IMR-90 (cell line): ENCODE measurements at regions not wholly inside any gene's neighbourhood (a gene's known extent, or its start where the extent isn't known, plus 50 kb on each side); places are given as distances from the start of the nearest gene placed in this dataset.

ENCODE experiments used
- ATAC-seq: fragments of 200-7000 bp; cut with Tn5 transposase; 2 replicates; pipeline ENCODE4 v1.9.1; 2020; ENCODE audit warnings: low read depth, mild to moderate bottlenecking, moderate library complexity
- BruUV-seq: library from RNA; stranded (reverse); fragments of 400-500 nt; replicated peaks from 2 replicates; lab custom pipeline; 2021; lab: Mats Ljungman, UMichigan
- CTCF ChIA-PET: fragments of 300-600 bp; formaldehyde crosslinking; extraction: SDS; loops from one replicate; lab custom pipeline; 2021; ENCODE audit warnings: antibody characterized with exemption; lab: Yijun Ruan, JAX
- POLR2A ChIA-PET: fragments of 300-600 bp; sonication (Branson Sonifier 250); formaldehyde crosslinking; loops from one replicate; lab custom pipeline; 2022; ENCODE audit warnings: antibody characterized with exemption; ENCODE audit not compliant: unreplicated experiment; lab: Charles Lee
- DNase-seq: peaks from one replicate; pipeline ENCODE4 v3.0.0; 2013
- H2AFZ ChIP-seq: replicated peaks from 2 replicates; pipeline ENCODE3; 2013; ENCODE audit warnings: low read length, mild to moderate bottlenecking; ENCODE audit not compliant: poor library complexity
- H2AK5ac ChIP-seq: 2 replicates; pipeline ENCODE4 v1.6.1; 2013; ENCODE audit warnings: low read depth, low read length, inconsistent platforms
- H2AK9ac ChIP-seq: replicated peaks from 2 replicates; pipeline ENCODE3; 2013; ENCODE audit warnings: mild to moderate bottlenecking, low read depth, low read length, moderate library complexity; ENCODE audit not compliant: poor library complexity
- H2BK120ac ChIP-seq: 2 replicates; pipeline ENCODE4 v1.6.1; 2013; ENCODE audit warnings: low read depth, low read length, inconsistent platforms
- H2BK15ac ChIP-seq: 3 replicates; pipeline ENCODE4 v1.6.1; 2013; ENCODE audit warnings: low read depth, low read length, inconsistent platforms
- H2BK20ac ChIP-seq: 2 replicates; pipeline ENCODE4 v1.6.1; 2013; ENCODE audit warnings: low read depth, mild to moderate bottlenecking, inconsistent platforms, low read length, moderate library complexity
- H2BK5ac ChIP-seq: 2 replicates; pipeline ENCODE4 v1.6.1; 2013; ENCODE audit warnings: mild to moderate bottlenecking, low read depth, low read length, inconsistent platforms; ENCODE audit not compliant: poor library complexity, severe bottlenecking
- H3K14ac ChIP-seq: replicated peaks from 2 replicates; pipeline ENCODE4 v1.6.1; 2013; ENCODE audit warnings: low read depth, low read length, inconsistent platforms
- H3K18ac ChIP-seq: 2 replicates; pipeline ENCODE4 v1.6.1; 2013; ENCODE audit warnings: low read depth, low read length, control low read depth
- H3K23ac ChIP-seq: 2 replicates; pipeline ENCODE4 v1.6.1; 2013; ENCODE audit warnings: low read depth, low read length, inconsistent platforms
- H3K27ac ChIP-seq: 2 replicates; pipeline ENCODE4 v1.5.1; 2013; ENCODE audit warnings: mild to moderate bottlenecking, control low read depth, low read length; ENCODE audit not compliant: insufficient read depth
- H3K27me3 ChIP-seq: 2 replicates; pipeline ENCODE4 v1.6.1; 2013; ENCODE audit warnings: low read length; ENCODE audit not compliant: control insufficient read depth, insufficient read depth
- H3K36me3 ChIP-seq: 2 replicates; pipeline ENCODE4 v1.6.1; 2013; ENCODE audit warnings: low read length, mixed read lengths; ENCODE audit not compliant: control insufficient read depth, insufficient read depth
- H3K4ac ChIP-seq: 2 replicates; pipeline ENCODE4 v1.6.1; 2013; ENCODE audit warnings: low read depth, low read length, inconsistent platforms
- H3K4me1 ChIP-seq: 2 replicates; pipeline ENCODE4 v1.6.1; 2013; ENCODE audit warnings: low read length, mixed read lengths; ENCODE audit not compliant: control insufficient read depth, insufficient read depth
- H3K4me2 ChIP-seq: 2 replicates; pipeline ENCODE4 v1.6.1; 2013; ENCODE audit warnings: low read depth, mild to moderate bottlenecking, control low read depth, low read length, moderate library complexity
- H3K4me3 ChIP-seq: 2 replicates; pipeline ENCODE4 v1.5.1; 2013; ENCODE audit warnings: low read depth, mild to moderate bottlenecking, control low read depth, low read length, moderate library complexity; ENCODE audit not compliant: insufficient read depth
- H3K56ac ChIP-seq: 2 replicates; pipeline ENCODE4 v1.6.1; 2013; ENCODE audit warnings: low read length, inconsistent platforms; ENCODE audit not compliant: insufficient read depth; ENCODE audit errors: extremely low read depth
- H3K79me1 ChIP-seq, 2 experiments: 2 replicates each; pipeline ENCODE4 v1.6.1; 2013; ENCODE audit warnings: low read length in 2 of 2, inconsistent platforms in 1 of 2, low read depth in 1 of 2
- H3K9ac ChIP-seq: 2 replicates; pipeline ENCODE4 v1.6.1; 2013; ENCODE audit warnings: low read depth, low read length, control low read depth
- H3K9me1 ChIP-seq: 2 replicates; pipeline ENCODE4 v1.6.1; 2013; ENCODE audit warnings: low read length, inconsistent platforms; ENCODE audit not compliant: insufficient read depth
- H3K9me3 ChIP-seq: 2 replicates; pipeline ENCODE4 v1.6.1; 2013; ENCODE audit warnings: low read length; ENCODE audit not compliant: control insufficient read depth, insufficient read depth
- H4K20me1 ChIP-seq: 2 replicates; pipeline ENCODE4 v1.6.1; 2013; ENCODE audit warnings: low read length, inconsistent platforms; ENCODE audit not compliant: insufficient read depth
- H4K5ac ChIP-seq: 2 replicates; pipeline ENCODE4 v1.6.1; 2013; ENCODE audit warnings: mild to moderate bottlenecking, low read depth, low read length, control low read depth
- H4K8ac ChIP-seq, 2 experiments: 2 replicates each; pipeline ENCODE4 v1.6.1; 2013; ENCODE audit warnings: low read depth in 2 of 2, low read length in 2 of 2, control low read depth in 1 of 2, inconsistent platforms in 1 of 2
- H4K91ac ChIP-seq: 2 replicates; pipeline ENCODE4 v1.6.1; 2013; ENCODE audit warnings: low read depth, low read length, inconsistent platforms; ENCODE audit not compliant: insufficient read depth
- MAZ ChIP-seq: IDR thresholded peaks from 2 replicates; pipeline ENCODE4 v1.6.1; 2012; ENCODE audit warnings: low read depth, mild to moderate bottlenecking, low read length, improper control_type of control experiment, moderate library complexity, borderline replicate concordance
- POLR2A ChIP-seq: IDR thresholded peaks from 2 replicates; pipeline ENCODE4 v1.6.1; 2012; ENCODE audit warnings: mild to moderate bottlenecking, low read depth, low read length
- RAD21 ChIP-seq: IDR thresholded peaks from 2 replicates; pipeline ENCODE4 v1.6.1; 2012; ENCODE audit warnings: low read length, improper control_type of control experiment
- SMC3 ChIP-seq: fragments of 150-350 bp; IDR thresholded peaks from 2 replicates; pipeline ENCODE4 v1.6.1; 2016; ENCODE audit warnings: low read depth, mild to moderate bottlenecking, antibody characterized with exemption, low read length, moderate library complexity
- WGBS, 2 experiments: methylation state at CpG; one replicate each; pipeline versions ENCODE4 v1.1.5 to v1.1.7; 2013; ENCODE audit warnings: missing lambda C conversion rate in 2 of 2; ENCODE audit not compliant: insufficient read length in 1 of 2; ENCODE audit errors: extremely low coverage in 2 of 2; 5-methylcytosine and 5-hydroxymethylcytosine counted together
- dilution Hi-C: fragments of 300-500 bp; cut with HindIII; formaldehyde crosslinking; loops from one replicate; pipeline ENCODE4 v1.14.3; 2018; ENCODE audit warnings: low sequenced_read_pairs; ENCODE audit not compliant: unreplicated experiment
- in situ Hi-C: fragments of 300-500 bp; cut with MboI; formaldehyde crosslinking; loops from 3 replicates; pipeline ENCODE4 v1.14.3; 2019; ENCODE audit warnings: low sequenced_read_pairs, inconsistent platforms, mixed read lengths
- intact Hi-C: fragments of 100-400 bp; cut with micrococcal nuclease; formaldehyde crosslinking; loops from 2 replicates; pipeline ENCODE4 v1.10.0; 2022
- TF ChIP-seq, protein P1 (sequence below): fragments of 150-350 bp; IDR thresholded peaks from 2 replicates; pipeline ENCODE4 v1.6.1; 2017; ENCODE audit warnings: mild to moderate bottlenecking, antibody characterized with exemption, low read length, low read depth

DNA sequence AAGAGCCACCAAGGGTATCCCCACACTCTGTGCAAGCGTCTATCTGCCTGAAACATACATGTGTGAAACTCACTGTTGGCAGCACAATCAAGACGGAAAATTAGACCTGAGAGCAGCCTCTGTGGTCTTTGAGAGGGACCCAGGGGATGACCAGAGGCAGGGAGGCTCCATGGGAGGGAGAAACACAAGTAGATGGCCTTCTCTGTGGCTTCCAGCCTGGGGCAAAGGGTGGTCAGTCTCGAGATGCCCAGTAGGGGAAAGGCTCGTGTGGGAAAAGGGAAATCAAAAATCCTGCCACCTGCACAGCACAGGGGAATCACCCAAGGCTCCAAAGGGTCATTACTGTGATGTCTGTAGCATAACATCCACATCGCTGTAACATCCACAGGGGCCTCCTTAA, 823.3 kb downstream of the KCNJ18 start:
- Histone ChIP-seq H2BK20ac (no peak overlapping the region), H3K4me1 (no peaks in the 10 kb centered on the region), H4K5ac (no peak overlapping the region), H3K56ac (no peak overlapping the region), H3K18ac (no peak overlapping the region), H2AK5ac (no peak overlapping the region), H2BK15ac (no peak overlapping the region), H3K4me3 (no peak overlapping the region), H3K4me2 (no peak overlapping the region), H3K9me3 (peaks cover 22% of the 10 kb centered on the region), H3K9me1 (no peaks in the 10 kb centered on the region), H3K4ac (no peak overlapping the region), H2AFZ (no peak overlapping the region), H4K91ac (no peak overlapping the region), H3K23ac (no peak overlapping the region), H3K79me1 (no peaks in the 10 kb centered on the region), H4K20me1 (no peaks in the 10 kb centered on the region), H4K8ac (no peak overlapping the region), H3K14ac (no peak overlapping the region), H3K36me3 (no peaks in the 10 kb centered on the region), H2BK5ac (no peak overlapping the region), H2BK120ac (no peak overlapping the region), H3K9ac (no peak overlapping the region), H2AK9ac (no peak overlapping the region), H3K27me3 (no peaks in the 10 kb centered on the region), H3K27ac (no peak overlapping the region)
- TF ChIP-seq, protein P1, sequence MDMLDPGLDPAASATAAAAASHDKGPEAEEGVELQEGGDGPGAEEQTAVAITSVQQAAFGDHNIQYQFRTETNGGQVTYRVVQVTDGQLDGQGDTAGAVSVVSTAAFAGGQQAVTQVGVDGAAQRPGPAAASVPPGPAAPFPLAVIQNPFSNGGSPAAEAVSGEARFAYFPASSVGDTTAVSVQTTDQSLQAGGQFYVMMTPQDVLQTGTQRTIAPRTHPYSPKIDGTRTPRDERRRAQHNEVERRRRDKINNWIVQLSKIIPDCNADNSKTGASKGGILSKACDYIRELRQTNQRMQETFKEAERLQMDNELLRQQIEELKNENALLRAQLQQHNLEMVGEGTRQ, result no peak
- no peak for TF ChIP-seq SMC3
- TF ChIP-seq RAD21, result no peak
- TF ChIP-seq POLR2A, result no peak
- TF ChIP-seq MAZ, result no peak
- no peak for DNase-seq
- dilution Hi-C loops, result no loop called here
- in situ Hi-C loops, result no loop called here
- POLR2A ChIA-PET, result no interaction called here
- CTCF ChIA-PET, result no interaction called here
- 0% methylated on average over 1 of the region's 5 CpGs; no CpG with 5 or more reads in 1 of the 2 experiments for WGBS, 2 experiments
- intact Hi-C loops, result no loop called here
- no TSS peak for BruUV-seq
- ATAC-seq, result no peak
